Mesodermal cell (in vitro differentiated cells): ENCODE measurements at regions not wholly inside any gene's neighbourhood (a gene's known extent, or its start where the extent isn't known, plus 50 kb on each side); places are given as distances from the start of the nearest gene placed in this dataset.

Experiments
- H3K27ac ChIP-seq: 2 replicates; pipeline ENCODE4 v1.7.0; 2013; ENCODE audit warnings: mild to moderate bottlenecking, low read depth, low read length, moderate library complexity; ENCODE audit not compliant: severe bottlenecking
- H3K36me3 ChIP-seq: 2 replicates; pipeline ENCODE4 v1.7.1; 2013; ENCODE audit warnings: mild to moderate bottlenecking, low read length, moderate library complexity; ENCODE audit not compliant: control insufficient read depth, insufficient read depth
- H3K4me1 ChIP-seq: one replicate; pipeline ENCODE4 v1.7.1; 2013; ENCODE audit warnings: mild to moderate bottlenecking, low read length; ENCODE audit not compliant: insufficient read depth, control insufficient read depth, poor library complexity, severe bottlenecking
- H3K4me3 ChIP-seq: 2 replicates; pipeline ENCODE4 v1.7.0; 2013; ENCODE audit warnings: low read length, control low read depth, mild to moderate bottlenecking; ENCODE audit not compliant: insufficient read depth, poor library complexity, severe bottlenecking; ENCODE audit errors: extremely low read depth
- H3K9me3 ChIP-seq: 2 replicates; pipeline ENCODE4 v1.7.1; 2013; ENCODE audit warnings: mild to moderate bottlenecking, low read length, moderate library complexity; ENCODE audit not compliant: control insufficient read depth
- WGBS, 2 experiments: methylation state at CpG; one replicate each; pipeline ENCODE4 v1.1.5; 2013; ENCODE audit warnings: missing lambda C conversion rate in 2 of 2; ENCODE audit not compliant: insufficient coverage in 2 of 2; 5-methylcytosine and 5-hydroxymethylcytosine counted together

DNA sequence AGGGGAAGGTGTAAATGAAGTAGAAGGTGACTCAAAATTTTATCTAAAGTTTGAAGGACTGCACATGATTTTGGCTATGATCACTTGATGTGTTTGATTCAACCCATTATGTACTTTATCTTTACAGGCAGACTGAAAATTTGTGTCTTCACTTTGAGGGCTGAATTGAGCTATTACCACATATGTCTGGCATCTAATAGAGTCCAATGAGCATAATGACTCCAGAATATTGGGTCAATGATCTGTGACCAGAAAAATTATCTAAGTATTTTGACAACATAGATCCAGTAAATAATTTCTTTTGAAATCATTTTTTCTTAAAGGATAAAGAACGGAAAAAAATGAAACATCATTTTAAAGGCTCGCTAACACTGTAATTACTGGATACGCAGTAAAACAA is 2810.0 kb downstream of the PCDH9 start:
- Histone ChIP-seq H3K4me3 (no peak overlapping the region), H3K27ac (no peak overlapping the region), H3K4me1 (no peaks in the 10 kb centered on the region), H3K9me3 (no peaks in the 10 kb centered on the region), H3K36me3 (no peaks in the 10 kb centered on the region)
- whole genome bisulfite sequencing, 2 experiments = no CpG with 5 or more reads among the region's 3 CpGs

GRCh38 chr13:64417581-64417980 is 2812.6 kb downstream of the PCDH9 start:
- 100% methylated on average over 1 of the region's 3 CpGs; no CpG with 5 or more reads in 1 of the 2 experiments for WGBS, 2 experiments
- Histone ChIP-seq H3K4me3 (no peak overlapping the region), H3K9me3 (no peaks in the 10 kb centered on the region), H3K27ac (no peak overlapping the region), H3K4me1 (no peaks in the 10 kb centered on the region), H3K36me3 (no peaks in the 10 kb centered on the region)

GRCh38 chr13:64414381-64414780 is 2815.8 kb downstream of the PCDH9 start:
- H3K36me3 ChIP-seq = no peaks in the 10 kb centered on the region
- H3K27ac ChIP-seq = no peak overlapping the region
- no peaks in the 10 kb centered on the region for H3K9me3 ChIP-seq
- H3K4me1 ChIP-seq = no peaks in the 10 kb centered on the region
- no peak overlapping the region for H3K4me3 ChIP-seq

DNA sequence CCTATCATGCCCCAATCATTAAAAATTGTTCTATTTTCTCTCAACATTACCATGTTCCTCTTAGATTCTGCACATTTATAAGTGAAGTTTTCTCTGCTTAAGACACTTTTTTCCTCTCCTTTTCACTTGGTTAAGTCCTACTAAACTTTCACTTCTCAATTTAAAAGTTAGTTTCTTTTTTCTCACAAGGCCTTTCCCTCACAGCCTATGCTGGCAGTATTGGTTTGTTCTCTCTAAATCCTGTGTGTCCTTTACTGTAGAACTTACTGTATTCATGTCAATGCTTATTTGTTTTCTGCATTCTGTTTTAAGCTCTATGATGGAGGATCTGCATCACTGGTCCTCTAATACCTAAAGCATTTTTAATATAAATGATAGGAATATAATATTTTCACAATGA is 2816.6 kb downstream of the PCDH9 start:
- H3K27ac ChIP-seq = no peak overlapping the region
- no peaks in the 10 kb centered on the region for H3K9me3 ChIP-seq
- H3K36me3 ChIP-seq = no peaks in the 10 kb centered on the region
- H3K4me3 ChIP-seq = no peak overlapping the region
- H3K4me1 ChIP-seq = no peaks in the 10 kb centered on the region

- H3K36me3 ChIP-seq = no peaks in the 10 kb centered on the region
- H3K27ac ChIP-seq = no peak overlapping the region
- H3K4me3 ChIP-seq = no peak overlapping the region
- WGBS, 2 experiments = 90 to 91% methylated on average over 4 of the region's 5 CpGs
- H3K4me1 ChIP-seq = no peaks in the 10 kb centered on the region
- H3K9me3 ChIP-seq = no peaks in the 10 kb centered on the region
Observed at GRCh38 chr13:64410276-64411053, 2819.7 kb downstream of the PCDH9 start.

- Histone ChIP-seq H3K27ac (no peak overlapping the region), H3K4me3 (no peak overlapping the region), H3K4me1 (no peaks in the 10 kb centered on the region), H3K9me3 (no peaks in the 10 kb centered on the region), H3K36me3 (no peaks in the 10 kb centered on the region)
- WGBS, 2 experiments = 75 to 80% methylated on average over 1 of the region's 2 CpGs
Observed at GRCh38 chr13:64397701-64398100, 2832.4 kb downstream of the PCDH9 start.

DNA sequence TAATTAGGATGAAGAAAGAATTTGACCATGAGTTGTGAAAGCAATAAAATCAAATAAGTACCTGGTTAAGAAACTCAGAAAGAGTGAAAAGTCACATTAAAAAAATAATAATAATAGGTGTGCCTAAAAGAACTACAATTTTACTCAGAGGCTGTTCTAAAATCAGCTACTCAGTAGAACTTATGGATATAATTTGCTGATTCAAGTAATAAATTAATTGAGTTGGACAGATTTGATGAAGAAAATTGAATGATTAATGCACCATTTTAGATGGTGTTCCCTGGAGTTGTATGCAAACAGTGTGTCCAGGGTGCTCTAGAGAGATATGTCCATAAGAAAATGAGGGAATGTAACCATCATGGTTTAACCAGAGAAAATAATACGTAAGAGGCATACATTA is 2852.5 kb downstream of the PCDH9 start:
- H3K9me3 ChIP-seq = no peaks in the 10 kb centered on the region
- no peak overlapping the region for H3K4me3 ChIP-seq
- no peaks in the 10 kb centered on the region for H3K4me1 ChIP-seq
- no peaks in the 10 kb centered on the region for H3K36me3 ChIP-seq
- H3K27ac ChIP-seq = no peak overlapping the region
- no CpG with 5 or more reads among the region's 1 CpG for WGBS, 2 experiments

DNA sequence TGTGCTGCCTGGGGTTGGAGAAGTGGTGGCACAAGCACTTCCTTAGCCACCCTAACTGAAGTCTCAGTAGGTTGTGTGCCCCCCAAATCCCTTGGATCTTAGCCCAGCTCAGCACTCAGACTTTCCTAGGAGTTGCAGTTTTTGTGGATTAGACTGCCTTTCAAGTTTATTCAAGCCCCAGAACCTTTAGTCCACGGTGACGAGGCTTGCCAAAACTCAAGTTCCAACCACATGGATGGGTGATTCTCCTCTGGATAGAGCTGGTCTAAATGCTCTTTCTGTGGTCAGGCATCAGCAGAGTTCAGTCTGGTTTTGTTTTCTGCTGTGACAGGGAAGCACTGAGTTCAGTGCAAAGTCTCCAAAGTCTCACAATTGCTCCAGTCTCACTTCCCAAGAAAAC is 2858.7 kb downstream of the PCDH9 start:
- peaks cover 4% of the 10 kb centered on the region for H3K4me1 ChIP-seq

GRCh38 chr13:64371045-64371444 is 2859.1 kb downstream of the PCDH9 start:
- peaks cover 4% of the 10 kb centered on the region for H3K4me1 ChIP-seq
- H3K9me3 ChIP-seq = no peaks in the 10 kb centered on the region
- no peaks in the 10 kb centered on the region for H3K36me3 ChIP-seq
- no peak overlapping the region for H3K27ac ChIP-seq
- H3K4me3 ChIP-seq = no peak overlapping the region

More for the DNA sequence above, 2858.7 kb downstream of the PCDH9 start:
- 90% methylated on average over 2 of the region's 2 CpGs; no CpG with 5 or more reads in 1 of the 2 experiments for WGBS, 2 experiments
- Histone ChIP-seq H3K9me3 (no peaks in the 10 kb centered on the region), H3K36me3 (no peaks in the 10 kb centered on the region), H3K27ac (no peak overlapping the region), H3K4me3 (no peak overlapping the region)

GRCh38 chr13:64369121-64369520 is 2861.0 kb downstream of the PCDH9 start:
- 100% methylated on average over 1 of the region's 5 CpGs; no CpG with 5 or more reads in 1 of the 2 experiments for WGBS, 2 experiments

DNA sequence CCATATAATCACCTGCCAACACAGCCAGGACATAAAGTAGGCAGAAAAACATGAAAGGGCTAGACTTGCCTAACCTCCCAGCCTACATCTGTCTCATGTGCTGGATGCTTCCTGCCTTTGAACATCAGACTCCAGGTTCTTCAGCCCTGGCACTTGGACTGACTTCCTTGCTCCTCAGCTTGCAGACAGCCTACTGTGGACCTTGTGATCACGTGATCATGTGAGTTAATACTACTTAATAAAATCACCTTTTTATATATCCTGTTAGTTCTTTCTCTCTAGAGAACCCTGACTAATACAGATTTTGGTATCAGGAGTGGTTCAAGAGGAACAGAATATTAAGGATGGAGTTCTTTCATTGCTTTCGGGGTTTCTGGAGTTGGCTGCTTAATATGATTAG is 2867.6 kb downstream of the PCDH9 start:
- WGBS, 2 experiments = 86% methylated on average over 1 of the region's 2 CpGs; no CpG with 5 or more reads in 1 of the 2 experiments
- Histone ChIP-seq H3K36me3 (no peaks in the 10 kb centered on the region), H3K9me3 (no peaks in the 10 kb centered on the region)

More at GRCh38 chr13:64369121-64369520, 2861.0 kb downstream of the PCDH9 start:
- Histone ChIP-seq H3K4me3 (no peak overlapping the region), H3K27ac (no peak overlapping the region), H3K9me3 (no peaks in the 10 kb centered on the region), H3K4me1 (peaks cover 4% of the 10 kb centered on the region), H3K36me3 (no peaks in the 10 kb centered on the region)

More for the DNA sequence above, 2867.6 kb downstream of the PCDH9 start:
- Histone ChIP-seq H3K4me3 (no peak overlapping the region), H3K4me1 (no peaks in the 10 kb centered on the region), H3K27ac (no peak overlapping the region)
